Cortex of kidney (tissue), 1 donor: ENCODE measurements at regions not wholly inside any gene's neighbourhood (a gene's known extent, or its start where the extent isn't known, plus 50 kb on each side); places are given as distances from the start of the nearest gene placed in this dataset.

Source experiments
- DNase-seq: peaks from one replicate; lab custom pipeline; 2025; lab: John Stamatoyannopoulos, UW

DNA sequence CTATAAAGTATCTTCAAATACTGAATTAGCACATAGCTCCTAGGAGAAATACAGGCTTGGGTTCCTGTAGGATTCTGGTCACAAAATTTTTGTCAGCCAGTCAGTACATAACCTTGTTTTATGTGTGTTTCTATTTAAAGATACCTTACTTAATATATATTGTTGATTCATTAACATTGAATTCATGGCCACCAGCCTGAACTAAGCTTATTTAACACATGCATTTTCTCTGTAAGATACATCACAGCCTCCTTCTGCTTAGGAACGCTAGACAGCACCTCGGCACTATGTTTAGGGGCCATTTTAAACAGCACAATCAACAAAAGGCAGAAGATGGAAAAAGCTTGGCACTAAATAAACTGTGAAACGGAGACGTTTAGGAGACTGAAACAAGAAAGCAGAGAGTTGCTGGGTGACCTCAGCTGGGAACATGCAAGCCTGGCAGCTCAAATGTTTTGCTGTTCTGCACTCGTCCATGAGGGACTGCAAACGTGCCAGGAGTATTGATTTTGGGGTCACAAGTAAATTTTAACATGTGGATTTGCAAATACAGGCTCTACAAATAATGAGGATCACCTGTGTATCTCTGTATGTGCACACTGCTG lies 432.2 kb upstream of the TPM1 start:
- DNase-seq, result no peak

DNA sequence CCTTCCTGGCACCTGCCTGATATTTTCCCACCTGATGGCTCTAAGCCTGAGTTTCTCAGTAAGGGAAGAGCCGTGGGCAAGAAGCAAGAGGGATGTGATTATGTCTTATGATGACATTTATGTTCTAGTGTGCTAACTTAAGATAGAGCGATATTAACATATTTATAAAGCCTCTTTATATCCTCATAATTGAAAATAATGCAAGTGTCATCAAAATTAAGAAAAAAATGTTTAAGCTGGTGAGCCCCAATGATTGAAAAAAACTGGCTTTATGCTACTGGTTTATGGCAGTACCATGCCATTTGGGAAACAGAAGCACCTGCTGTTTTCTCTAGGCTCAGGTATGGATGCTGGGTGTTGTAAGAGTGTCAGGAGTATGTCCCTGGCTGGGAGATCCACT lies 431.5 kb upstream of the TPM1 start:
- DNase-seq, result no peak

DNA sequence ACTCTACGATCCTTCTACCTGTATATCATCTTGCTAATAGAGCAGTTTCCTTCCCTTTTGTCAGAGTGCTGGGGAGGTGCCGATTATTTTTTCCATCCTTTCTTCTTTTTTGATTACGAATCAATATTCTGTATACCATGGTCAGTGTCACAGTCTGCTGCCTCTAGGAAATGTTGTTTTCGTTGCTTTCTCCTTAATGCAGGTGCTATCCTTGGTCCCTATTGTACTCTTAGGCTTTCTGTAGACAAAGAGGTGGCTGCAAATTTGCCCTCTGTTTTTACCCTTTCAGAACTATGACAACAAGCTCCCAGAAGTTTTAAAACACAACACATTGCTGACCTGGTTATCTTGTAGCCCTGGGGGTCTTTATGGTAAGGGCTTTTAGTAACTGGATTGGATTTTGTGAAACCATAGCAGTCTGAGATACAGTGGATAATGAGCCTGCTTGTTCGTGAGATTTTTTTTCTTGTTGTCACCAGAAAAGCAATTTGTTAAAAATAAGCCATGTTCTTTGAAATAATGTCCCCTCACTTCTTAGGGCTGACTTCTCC lies 430.3 kb upstream of the TPM1 start:
- no peak for DNase-seq

DNA sequence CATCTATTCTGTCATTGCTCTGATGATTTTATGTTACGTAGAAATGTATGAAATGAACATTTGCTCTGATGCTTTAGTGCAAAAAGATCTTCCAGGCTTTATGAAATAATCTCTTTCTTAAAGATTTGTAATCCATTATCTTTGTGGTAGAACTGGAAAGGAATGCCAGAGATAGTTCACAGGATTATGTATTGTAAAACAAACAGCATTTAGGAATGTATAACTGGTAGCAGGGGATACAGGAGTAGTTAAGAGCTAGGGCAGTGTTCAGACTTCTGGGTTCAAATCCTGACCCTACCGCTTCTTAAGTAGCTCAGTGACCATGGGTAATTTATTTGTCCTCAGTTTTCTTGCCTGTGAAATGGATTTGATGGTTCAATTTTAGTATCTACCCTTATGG lies 429.8 kb upstream of the TPM1 start:
- DNase-seq, result no peak

GRCh38 chr15:62616746-62617145 lies 425.8 kb upstream of the TPM1 start:
- DNase-seq, result no peak

GRCh38 chr15:62617741-62618140 lies 424.8 kb upstream of the TPM1 start:
- no peak for DNase-seq

DNA sequence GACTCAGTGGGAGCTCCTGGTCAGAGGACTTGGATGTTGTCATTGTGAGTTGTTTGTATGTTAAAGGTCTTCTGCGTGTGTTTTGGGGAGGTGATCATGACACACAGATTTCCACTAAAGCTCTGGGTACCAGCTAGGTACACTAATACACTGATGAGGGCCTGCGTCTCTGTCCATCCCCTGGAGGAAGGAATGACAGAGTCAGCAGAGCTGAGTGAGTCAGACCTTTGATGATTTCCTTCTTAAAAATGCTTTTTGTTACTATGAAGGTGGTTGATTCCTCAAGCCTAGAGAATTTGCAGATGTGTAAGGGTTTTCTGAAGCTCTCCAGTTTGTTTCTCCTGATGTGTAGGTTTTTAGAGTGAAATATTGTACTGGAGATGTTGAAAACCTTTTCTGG lies 424.1 kb upstream of the TPM1 start:
- DNase-seq, result no peak

GRCh38 chr15:62618846-62619504 lies 423.6 kb upstream of the TPM1 start:
- DNase-seq, result no peak

- DNase-seq, result no peak
These were observed 423.0 kb upstream of the TPM1 start for GRCh38 chr15:62619526-62619925.

GRCh38 chr15:62622775-62623174 lies 419.8 kb upstream of the TPM1 start:
- DNase-seq, result no peak

GRCh38 chr15:62624547-62625378 lies 417.8 kb upstream of the TPM1 start:
- DNase-seq, result no peak

- DNase-seq, result no peak
These were observed 417.0 kb upstream of the TPM1 start for GRCh38 chr15:62625429-62626033.

DNA sequence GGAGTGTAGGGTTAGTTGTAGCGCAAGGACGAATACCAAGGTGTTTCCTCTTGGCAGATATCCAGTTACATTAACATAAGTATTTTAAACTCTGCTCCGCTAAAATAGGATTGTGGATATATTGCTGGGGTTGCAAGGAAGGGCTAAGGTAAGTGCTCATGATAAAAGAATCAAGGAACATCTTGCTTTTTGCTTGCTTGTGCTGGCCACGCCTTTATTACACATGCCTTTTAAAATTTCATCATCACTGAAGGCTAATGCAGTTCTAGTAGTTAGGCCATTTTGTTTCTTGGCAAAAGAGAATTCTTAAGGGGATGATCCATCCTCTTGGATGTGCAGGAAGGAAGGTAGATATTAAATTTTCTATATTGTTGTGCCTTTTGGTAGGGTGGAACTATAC lies 415.6 kb upstream of the TPM1 start:
- DNase-seq, result no peak

GRCh38 chr15:62631076-62631724 lies 411.3 kb upstream of the TPM1 start:
- no peak for DNase-seq

DNA sequence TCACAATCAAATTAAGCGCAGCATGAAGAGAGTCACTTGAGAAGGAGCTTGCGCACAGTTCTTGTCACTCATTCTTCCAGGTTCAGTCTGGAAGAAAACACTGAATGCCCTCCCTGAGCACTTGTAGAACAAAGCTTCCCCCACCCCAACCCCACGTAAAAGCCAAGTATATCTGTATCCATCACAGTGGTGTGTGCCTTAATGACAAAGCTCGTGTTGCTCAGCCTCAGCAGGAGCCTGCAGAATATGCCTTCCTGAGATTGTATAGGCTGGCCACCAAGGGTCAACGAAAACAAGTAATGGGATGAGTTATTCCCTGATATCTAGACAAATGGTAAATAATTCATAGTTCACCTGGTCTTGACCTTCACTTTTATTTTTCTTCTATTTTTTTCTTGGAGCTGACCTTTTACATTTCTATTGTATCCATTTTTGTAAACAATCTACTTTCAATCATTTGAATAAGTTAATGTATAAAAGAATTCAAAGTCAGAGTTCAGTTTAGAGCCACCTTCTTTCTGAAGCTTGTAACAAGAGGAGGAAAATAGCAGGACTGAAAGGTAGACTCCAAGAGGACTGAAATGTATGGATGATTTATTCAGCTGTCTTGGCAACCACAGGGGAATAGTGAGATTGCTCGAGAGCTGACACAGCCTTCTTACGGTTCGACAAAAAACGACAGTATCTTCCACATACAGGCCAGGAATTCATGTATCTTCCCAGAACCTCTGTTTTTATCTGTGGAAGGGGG lies 405.5 kb upstream of the TPM1 start:
- no peak for DNase-seq

- DNase-seq, result no peak
These were observed 405.0 kb upstream of the TPM1 start for GRCh38 chr15:62637574-62637897.

DNA sequence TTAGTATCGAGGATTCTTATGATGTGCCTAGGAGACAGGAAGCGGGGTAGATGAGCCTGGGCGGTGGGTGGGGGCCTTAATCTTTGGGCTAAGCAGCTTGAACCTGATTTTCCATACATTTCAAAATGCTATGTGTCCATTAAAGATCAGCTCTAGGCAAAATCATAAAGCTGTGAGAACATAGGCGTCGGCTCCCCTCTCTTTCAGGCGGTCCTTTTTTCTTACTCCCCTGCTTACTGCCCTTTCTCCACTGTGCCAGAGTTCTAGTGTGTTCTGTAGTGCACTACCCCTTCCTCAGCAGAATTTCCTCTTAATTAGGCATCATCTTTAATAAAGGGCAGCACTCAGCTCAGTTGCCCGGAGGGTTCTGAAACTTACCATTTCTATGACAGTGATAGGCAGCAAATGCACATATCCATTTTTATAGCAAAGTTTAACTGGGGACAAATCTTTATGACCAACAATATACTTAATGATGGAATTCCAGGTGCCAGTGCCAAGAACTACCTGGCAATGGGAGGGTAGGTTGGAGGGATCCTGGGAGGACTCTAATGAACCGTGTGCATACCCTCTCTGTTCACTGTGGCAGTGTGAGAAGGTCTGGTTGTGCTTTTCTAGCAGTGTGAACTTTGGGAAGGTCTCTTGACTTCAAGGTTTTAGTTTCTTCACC lies 404.5 kb upstream of the TPM1 start:
- no peak for DNase-seq

DNA sequence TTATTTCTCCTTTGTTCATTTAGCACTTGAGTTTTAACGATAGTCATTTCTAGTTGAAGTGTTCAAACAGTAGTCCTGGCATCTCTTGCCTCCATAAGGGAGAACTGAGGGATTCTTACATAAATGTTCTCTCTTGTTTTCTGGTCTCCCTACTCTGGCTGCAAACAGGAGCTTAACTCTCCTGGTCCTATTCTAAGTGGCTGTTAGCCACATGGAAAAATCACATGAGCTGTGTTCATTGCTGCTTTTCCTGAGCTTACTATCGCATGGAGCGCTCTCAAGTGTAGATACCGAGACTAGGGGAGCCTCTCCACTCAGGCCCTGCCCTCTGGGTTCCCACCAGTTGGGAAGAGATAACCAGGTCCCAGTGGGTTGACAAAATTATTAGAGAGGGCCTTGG lies 403.1 kb upstream of the TPM1 start:
- DNase-seq, result no peak

DNA sequence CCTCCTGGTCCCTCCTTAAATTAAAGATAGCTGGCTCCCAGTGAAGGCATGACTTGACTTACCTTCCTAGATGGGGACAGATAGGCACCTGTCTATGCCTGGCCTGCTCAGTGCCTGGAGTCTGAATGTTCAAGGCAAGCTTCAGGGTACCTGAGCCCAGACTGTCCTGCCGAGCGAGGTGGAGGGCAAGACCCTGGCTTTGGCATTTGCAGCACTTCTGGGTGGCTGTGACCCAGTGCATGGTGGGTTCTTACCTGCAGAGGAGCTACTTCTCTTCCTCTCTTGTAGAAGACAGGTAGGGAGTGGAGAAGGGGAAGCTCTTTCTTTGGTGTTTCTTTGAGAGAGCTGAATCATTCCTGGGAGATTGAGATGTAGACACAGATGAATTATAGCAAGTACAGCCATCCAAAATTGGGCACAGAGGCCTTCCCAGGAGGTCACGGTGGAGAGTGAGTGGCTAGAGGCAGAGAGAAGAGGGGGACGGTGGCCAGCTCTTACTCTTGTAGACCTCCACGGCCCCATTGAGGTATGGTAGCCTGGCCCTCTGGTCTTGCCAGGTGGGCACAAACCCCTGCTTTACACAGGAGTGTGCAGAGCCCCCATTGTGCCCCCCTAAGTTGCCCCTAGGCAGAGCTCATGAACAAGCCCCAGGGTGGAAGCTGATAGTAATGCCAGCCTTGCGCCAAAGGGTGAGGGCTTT lies 402.5 kb upstream of the TPM1 start:
- DNase-seq, result no peak

DNA sequence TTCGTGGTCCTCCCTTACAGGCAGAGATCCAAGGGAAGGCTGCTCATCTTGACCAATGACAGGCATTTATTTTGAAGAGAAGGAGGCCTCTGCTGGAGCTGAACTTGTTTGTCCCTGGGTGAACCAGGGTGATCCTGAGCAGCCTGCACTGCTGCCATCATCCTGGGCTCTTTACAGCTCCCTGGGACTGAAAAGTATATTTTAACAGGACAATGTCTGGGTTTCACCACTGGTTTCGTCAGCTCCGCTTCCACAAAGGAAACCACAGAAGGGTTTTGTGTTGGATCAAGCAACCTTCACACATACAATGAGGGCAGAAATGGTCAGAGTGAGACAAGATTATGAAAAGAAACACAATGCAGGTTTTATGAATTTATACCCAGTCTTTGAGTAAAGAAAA lies 400.7 kb upstream of the TPM1 start:
- no peak for DNase-seq
